Gastroesophageal sphincter (tissue), 4 donors: ENCODE measurements at regions not wholly inside any gene's neighbourhood (a gene's known extent, or its start where the extent isn't known, plus 50 kb on each side); places are given as distances from the start of the nearest gene placed in this dataset.

Experiments used
- ATAC-seq: fragments of 150-250 bp; one replicate; pipeline ENCODE4 v1.9.1; 2016; ENCODE audit warnings: mild to moderate bottlenecking, moderate library complexity
- H3K27ac ChIP-seq, 4 donors: fragments of 200-600 bp; sonication (generic) in 3 of 4; 1 replicate in 3 of 4; 2 replicates in 1 of 4; pipeline ENCODE4 v1.5.1; 2016 to 2019
- H3K27me3 ChIP-seq: fragments of 200-600 bp; sonication (generic); one replicate; pipeline ENCODE4 v1.5.1; 2019
- H3K36me3 ChIP-seq, 2 donors: fragments of 200-600 bp; sonication (generic); one replicate each; pipeline ENCODE4 v1.5.1; 2019; ENCODE audit warnings: control low read depth in 1 of 2
- H3K4me1 ChIP-seq, 3 donors: fragments of 200-600 bp; sonication (generic); 1 replicate in 2 of 3; 2 replicates in 1 of 3; pipeline ENCODE4 v1.5.1; 2016 to 2019; ENCODE audit warnings: control low read depth in 2 of 3
- H3K4me3 ChIP-seq, 2 donors: fragments of 200-600 bp; sonication (generic); one replicate each; pipeline ENCODE4 v1.5.1; 2019; ENCODE audit warnings: mild to moderate bottlenecking in 1 of 2, moderate library complexity in 1 of 2
- H3K9me3 ChIP-seq, 3 donors: fragments of 200-600 bp; sonication (generic); one replicate each; pipeline ENCODE4 v1.5.1; 2017 to 2019; ENCODE audit warnings: control low read depth in 2 of 3
- EP300 ChIP-seq: sonication (generic); formaldehyde crosslinking; IDR thresholded peaks from one replicate; pipeline ENCODE4 v1.6.1; 2017; ENCODE audit warnings: antibody characterized with exemption, mild to moderate bottlenecking
- POLR2A ChIP-seq, 2 donors: fragments of 450-650 bp; IDR thresholded peaks; one replicate each; pipeline ENCODE4 v1.6.1; 2017; ENCODE audit warnings: antibody characterized with exemption in 2 of 2, mild to moderate bottlenecking in 2 of 2, moderate library complexity in 1 of 2
- POLR2AphosphoS5 ChIP-seq: sonication (generic); formaldehyde crosslinking; IDR thresholded peaks from one replicate; pipeline ENCODE4 v1.6.1; 2017; ENCODE audit warnings: antibody characterized with exemption
- WGBS, 2 donors: methylation state at CpG; one replicate each; pipeline ENCODE4 v1.1.5; 2018; ENCODE audit warnings: low coverage in 1 of 2; 5-methylcytosine and 5-hydroxymethylcytosine counted together
- TF ChIP-seq, protein P1 (sequence below), 4 experiments: fragments of 200-600 bp in 2 of 4; fragments of 450-650 bp in 2 of 4; sonication (generic) in 1 of 4; IDR thresholded peaks; one replicate each; pipeline ENCODE4 v1.5.1; 2017 to 2019; ENCODE audit warnings: antibody characterized with exemption in 4 of 4, mild to moderate bottlenecking in 2 of 4, moderate library complexity in 2 of 4

GRCh38 chr5:126182971-126183695 is 240.1 kb upstream of the GRAMD2B start:
- no peak for ATAC-seq
- TF ChIP-seq, protein P1, sequence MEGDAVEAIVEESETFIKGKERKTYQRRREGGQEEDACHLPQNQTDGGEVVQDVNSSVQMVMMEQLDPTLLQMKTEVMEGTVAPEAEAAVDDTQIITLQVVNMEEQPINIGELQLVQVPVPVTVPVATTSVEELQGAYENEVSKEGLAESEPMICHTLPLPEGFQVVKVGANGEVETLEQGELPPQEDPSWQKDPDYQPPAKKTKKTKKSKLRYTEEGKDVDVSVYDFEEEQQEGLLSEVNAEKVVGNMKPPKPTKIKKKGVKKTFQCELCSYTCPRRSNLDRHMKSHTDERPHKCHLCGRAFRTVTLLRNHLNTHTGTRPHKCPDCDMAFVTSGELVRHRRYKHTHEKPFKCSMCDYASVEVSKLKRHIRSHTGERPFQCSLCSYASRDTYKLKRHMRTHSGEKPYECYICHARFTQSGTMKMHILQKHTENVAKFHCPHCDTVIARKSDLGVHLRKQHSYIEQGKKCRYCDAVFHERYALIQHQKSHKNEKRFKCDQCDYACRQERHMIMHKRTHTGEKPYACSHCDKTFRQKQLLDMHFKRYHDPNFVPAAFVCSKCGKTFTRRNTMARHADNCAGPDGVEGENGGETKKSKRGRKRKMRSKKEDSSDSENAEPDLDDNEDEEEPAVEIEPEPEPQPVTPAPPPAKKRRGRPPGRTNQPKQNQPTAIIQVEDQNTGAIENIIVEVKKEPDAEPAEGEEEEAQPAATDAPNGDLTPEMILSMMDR (IDR thresholded peaks at IDR 0.05) = no peak
- TF ChIP-seq POLR2A (IDR thresholded peaks at IDR 0.05) (no peak), EP300 (no peak), POLR2AphosphoS5 (no peak)
- 70 to 92% methylated on average over 5 of the region's 5 CpGs for WGBS, 2 donors

GRCh38 chr5:126184474-126184873 is 238.7 kb upstream of the GRAMD2B start:
- 87 to 92% methylated on average over 1 of the region's 1 CpG for WGBS, 2 donors
- no peak overlapping the region for H3K4me3 ChIP-seq
- H3K27ac ChIP-seq = no peak overlapping the region
- H3K27me3 ChIP-seq = no peaks in the 10 kb centered on the region
- no peaks in the 10 kb centered on the region for H3K36me3 ChIP-seq
- H3K9me3 ChIP-seq = no peaks in the 10 kb centered on the region
- H3K4me1 ChIP-seq = no peaks in the 10 kb centered on the region
- no peak for ATAC-seq
- TF ChIP-seq EP300 = no peak
- TF ChIP-seq POLR2A (IDR thresholded peaks at IDR 0.05) = no peak
- TF ChIP-seq, protein P1 (IDR thresholded peaks at IDR 0.05) = no peak
- no peak for TF ChIP-seq POLR2AphosphoS5

More at GRCh38 chr5:126182971-126183695, 240.1 kb upstream of the GRAMD2B start:
- H3K4me3 ChIP-seq = no peak overlapping the region
- no peaks in the 10 kb centered on the region for H3K27me3 ChIP-seq
- H3K9me3 ChIP-seq = no peaks in the 10 kb centered on the region
- no peaks in the 10 kb centered on the region for H3K4me1 ChIP-seq
- no peak overlapping the region for H3K27ac ChIP-seq
- no peaks in the 10 kb centered on the region for H3K36me3 ChIP-seq

- WGBS, 2 donors = 80 to 84% methylated on average over 1 of the region's 1 CpG
- no peak overlapping the region for H3K4me3 ChIP-seq
- TF ChIP-seq, protein P1 (IDR thresholded peaks at IDR 0.05) = no peak
- TF ChIP-seq EP300 (no peak), POLR2AphosphoS5 (no peak), POLR2A (IDR thresholded peaks at IDR 0.05) (no peak)
- H3K27me3 ChIP-seq = no peaks in the 10 kb centered on the region
- H3K27ac ChIP-seq = no peak overlapping the region
- H3K9me3 ChIP-seq = no peaks in the 10 kb centered on the region
- no peaks in the 10 kb centered on the region for H3K4me1 ChIP-seq
- no peaks in the 10 kb centered on the region for H3K36me3 ChIP-seq
- ATAC-seq = no peak
Measured at GRCh38 chr5:126186210-126186609, 237.0 kb upstream of the GRAMD2B start.

DNA sequence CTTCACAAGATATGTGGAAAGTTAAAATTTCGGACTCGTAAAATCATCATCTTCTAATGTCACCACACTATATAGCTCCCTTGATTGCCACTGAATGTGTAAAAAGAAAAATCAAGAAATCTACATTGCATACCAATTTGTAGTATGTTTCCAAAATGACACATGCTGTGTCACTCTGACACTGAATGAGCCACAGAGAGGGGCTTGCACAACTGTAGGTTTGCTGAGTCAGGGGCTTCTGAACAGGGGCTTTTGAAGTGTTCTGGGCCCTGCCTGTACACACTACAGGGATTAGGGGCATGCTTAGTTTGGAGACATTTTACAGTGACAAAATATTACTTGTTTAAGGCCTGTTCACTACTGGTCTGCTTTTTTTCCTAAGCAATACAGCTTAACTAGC is 234.4 kb upstream of the GRAMD2B start:
- H3K9me3 ChIP-seq = no peaks in the 10 kb centered on the region
- TF ChIP-seq EP300 (no peak), POLR2AphosphoS5 (no peak), POLR2A (IDR thresholded peaks at IDR 0.05) (no peak)
- TF ChIP-seq, protein P1 (IDR thresholded peaks at IDR 0.05) = no peak
- no peaks in the 10 kb centered on the region for H3K4me1 ChIP-seq
- 94 to 95% methylated on average over 2 of the region's 2 CpGs for WGBS, 2 donors
- no peak overlapping the region for H3K27ac ChIP-seq
- ATAC-seq = no peak
- H3K4me3 ChIP-seq = no peak overlapping the region
- no peaks in the 10 kb centered on the region for H3K27me3 ChIP-seq
- no peaks in the 10 kb centered on the region for H3K36me3 ChIP-seq

GRCh38 chr5:126189231-126189630 is 234.0 kb upstream of the GRAMD2B start:
- WGBS, 2 donors = 69 to 80% methylated on average over 5 of the region's 5 CpGs
- TF ChIP-seq POLR2A (IDR thresholded peaks at IDR 0.05) (no peak), EP300 (no peak)
- TF ChIP-seq, protein P1 (IDR thresholded peaks at IDR 0.05) = no peak
- no peaks in the 10 kb centered on the region for H3K4me1 ChIP-seq

More at GRCh38 chr5:126189231-126189630, 234.0 kb upstream of the GRAMD2B start:
- H3K27ac ChIP-seq = no peak overlapping the region
- no peak for ATAC-seq
- no peaks in the 10 kb centered on the region for H3K27me3 ChIP-seq
- H3K9me3 ChIP-seq = no peaks in the 10 kb centered on the region
- no peak overlapping the region for H3K4me3 ChIP-seq
- H3K36me3 ChIP-seq = no peaks in the 10 kb centered on the region
